HEK293 (cell line): ENCODE measurements at regions not wholly inside any gene's neighbourhood (a gene's known extent, or its start where the extent isn't known, plus 50 kb on each side); places are given as distances from the start of the nearest gene placed in this dataset.

ENCODE experiments used
- CTCF ChIA-PET: fragments of 350-600 bp; formaldehyde crosslinking; extraction: SDS; loops from one replicate; lab custom pipeline; 2021; ENCODE audit warnings: antibody characterized with exemption; lab: Yijun Ruan, JAX
- POLR2A ChIA-PET: fragments of 300-600 bp; formaldehyde crosslinking; extraction: SDS; loops from one replicate; lab custom pipeline; 2020; ENCODE audit warnings: antibody characterized with exemption, inconsistent platforms; lab: Yijun Ruan, JAX
- H3K27ac ChIP-seq: fragments of 200-500 bp; sonication (Bioruptor generic); 2 replicates; pipeline ENCODE4 v1.5.1; 2014; ENCODE audit warnings: low read depth, low read length, control low read depth, inconsistent platforms; ENCODE audit errors: extremely low read depth
- H3K36me3 ChIP-seq, 2 experiments: fragments of 200-500 bp in 1 of 2; sonication (Bioruptor generic) in 1 of 2; 1 replicate in 1 of 2; 2 replicates in 1 of 2; pipeline ENCODE4 v1.5.1; 2014 to 2017; ENCODE audit warnings: inconsistent platforms in 2 of 2, low read length in 2 of 2; ENCODE audit not compliant: control insufficient read depth in 2 of 2, insufficient read depth in 1 of 2
- H3K4me1 ChIP-seq: fragments of 200-500 bp; sonication (Bioruptor generic); 2 replicates; pipeline ENCODE4 v1.5.1; 2014; ENCODE audit warnings: mild to moderate bottlenecking, low read length, inconsistent platforms; ENCODE audit not compliant: control insufficient read depth, insufficient read depth
- H3K4me3 ChIP-seq: 2 replicates; pipeline ENCODE4 v1.5.1; 2011; ENCODE audit warnings: low read depth, mild to moderate bottlenecking, control low read depth, low read length, moderate library complexity
- H3K9me3 ChIP-seq: fragments of 200-500 bp; sonication (Bioruptor generic); 2 replicates; pipeline ENCODE4 v1.5.1; 2014; ENCODE audit warnings: low read depth, low read length, inconsistent platforms; ENCODE audit not compliant: control insufficient read depth, insufficient read depth
- BCL11B ChIP-seq: fragments of 450-650 bp; formaldehyde crosslinking; IDR thresholded peaks from 2 replicates; pipeline ENCODE4 v1.5.1; 2016; ENCODE audit warnings: low read depth, missing biosample characterization, missing genetic modification characterization
- FEZF1 ChIP-seq: fragments of 450-650 bp; formaldehyde crosslinking; IDR thresholded peaks from 2 replicates; pipeline ENCODE4 v1.5.1; 2016; ENCODE audit warnings: missing biosample characterization, missing genetic modification characterization
- HOXC10 ChIP-seq: sonication (generic); formaldehyde crosslinking; IDR thresholded peaks from 2 replicates; pipeline ENCODE4 v1.8.1; 2023; ENCODE audit warnings: mild to moderate bottlenecking, missing genetic modification reagents
- HOXD13 ChIP-seq: sonication (generic); formaldehyde crosslinking; IDR thresholded peaks from 2 replicates; pipeline ENCODE4 v1.8.0; 2022; ENCODE audit warnings: missing genetic modification reagents, borderline replicate concordance
- KLF1 ChIP-seq: fragments of 450-650 bp; formaldehyde crosslinking; IDR thresholded peaks from 2 replicates; pipeline ENCODE4 v1.5.1; 2016; ENCODE audit warnings: missing biosample characterization, missing genetic modification characterization
- MEIS1 ChIP-seq: sonication (generic); formaldehyde crosslinking; IDR thresholded peaks from 2 replicates; pipeline ENCODE4 v1.8.1; 2022; ENCODE audit warnings: missing genetic modification reagents, mild to moderate bottlenecking, borderline replicate concordance
- MZF1 ChIP-seq: fragments of 450-650 bp; formaldehyde crosslinking; IDR thresholded peaks from 2 replicates; pipeline ENCODE4 v1.5.1; 2017; ENCODE audit warnings: missing biosample characterization, missing genetic modification characterization, borderline replicate concordance
- OSR2 ChIP-seq: fragments of 450-650 bp; formaldehyde crosslinking; IDR thresholded peaks from 2 replicates; pipeline ENCODE4 v1.5.1; 2016; ENCODE audit warnings: missing biosample characterization, missing genetic modification characterization
- SCRT2 ChIP-seq: fragments of 450-650 bp; formaldehyde crosslinking; IDR thresholded peaks from 2 replicates; pipeline ENCODE4 v1.5.1; 2016; ENCODE audit warnings: missing biosample characterization, missing genetic modification characterization
- SETDB1 ChIP-seq: IDR thresholded peaks from one replicate; pipeline ENCODE4 v1.6.1; 2017; ENCODE audit warnings: mild to moderate bottlenecking, low read length, moderate library complexity, mixed read lengths; ENCODE audit not compliant: insufficient read length
- SP7 ChIP-seq: fragments of 450-650 bp; formaldehyde crosslinking; IDR thresholded peaks from 2 replicates; pipeline ENCODE4 v1.5.1; 2016; ENCODE audit warnings: missing biosample characterization, missing genetic modification characterization
- ZBTB48 ChIP-seq: fragments of 450-650 bp; formaldehyde crosslinking; IDR thresholded peaks from 2 replicates; pipeline ENCODE4 v1.5.1; 2016; ENCODE audit warnings: missing biosample characterization, missing genetic modification characterization
- ZNF169 ChIP-seq: fragments of 450-650 bp; formaldehyde crosslinking; IDR thresholded peaks from 2 replicates; pipeline ENCODE4 v1.5.1; 2016; ENCODE audit warnings: missing biosample characterization, missing genetic modification characterization
- ZNF175 ChIP-seq: fragments of 450-650 bp; formaldehyde crosslinking; IDR thresholded peaks from 2 replicates; pipeline ENCODE4 v1.5.1; 2016; ENCODE audit warnings: missing biosample characterization, missing genetic modification characterization
- ZNF2 ChIP-seq: fragments of 450-650 bp; formaldehyde crosslinking; IDR thresholded peaks from 2 replicates; pipeline ENCODE4 v1.5.1; 2016; ENCODE audit warnings: missing biosample characterization, missing genetic modification characterization
- ZNF221 ChIP-seq: fragments of 450-650 bp; formaldehyde crosslinking; IDR thresholded peaks from 2 replicates; pipeline ENCODE4 v1.5.1; 2017; ENCODE audit warnings: missing biosample characterization, missing genetic modification characterization, borderline replicate concordance
- ZNF223 ChIP-seq: fragments of 450-650 bp; formaldehyde crosslinking; IDR thresholded peaks from 2 replicates; pipeline ENCODE4 v1.5.1; 2016; ENCODE audit warnings: missing biosample characterization, missing genetic modification characterization
- ZNF24 ChIP-seq: fragments of 450-650 bp; formaldehyde crosslinking; IDR thresholded peaks from 2 replicates; pipeline ENCODE4 v1.5.1; 2016; ENCODE audit warnings: missing biosample characterization, missing genetic modification characterization
- ZNF324 ChIP-seq: fragments of 450-650 bp; formaldehyde crosslinking; IDR thresholded peaks from 2 replicates; pipeline ENCODE4 v1.5.1; 2016; ENCODE audit warnings: missing biosample characterization, missing genetic modification characterization
- ZNF366 ChIP-seq: fragments of 450-650 bp; formaldehyde crosslinking; conservative IDR thresholded peaks from 2 replicates; pipeline ENCODE4 v1.5.1; 2016; ENCODE audit warnings: missing biosample characterization, missing genetic modification characterization
- ZNF394 ChIP-seq: fragments of 450-650 bp; formaldehyde crosslinking; IDR thresholded peaks from 2 replicates; pipeline ENCODE4 v1.5.1; 2016; ENCODE audit warnings: missing biosample characterization, missing genetic modification characterization, mild to moderate bottlenecking, moderate library complexity, borderline replicate concordance
- ZNF404 ChIP-seq: fragments of 450-650 bp; formaldehyde crosslinking; IDR thresholded peaks from 2 replicates; pipeline ENCODE4 v1.5.1; 2017; ENCODE audit warnings: missing biosample characterization, missing genetic modification characterization
- ZNF529 ChIP-seq: fragments of 450-650 bp; formaldehyde crosslinking; IDR thresholded peaks from 2 replicates; pipeline ENCODE4 v1.5.1; 2017; ENCODE audit warnings: missing genetic modification characterization, missing biosample characterization; ENCODE audit not compliant: insufficient replicate concordance
- ZNF530 ChIP-seq: fragments of 450-650 bp; formaldehyde crosslinking; IDR thresholded peaks from 2 replicates; pipeline ENCODE4 v1.5.1; 2016; ENCODE audit warnings: low read depth, missing biosample characterization, missing genetic modification characterization
- ZNF623 ChIP-seq: fragments of 450-650 bp; formaldehyde crosslinking; IDR thresholded peaks from 2 replicates; pipeline ENCODE4 v1.5.1; 2016; ENCODE audit warnings: missing biosample characterization, missing genetic modification characterization
- ZNF692 ChIP-seq: fragments of 450-650 bp; formaldehyde crosslinking; IDR thresholded peaks from 2 replicates; pipeline ENCODE4 v1.5.1; 2016; ENCODE audit warnings: missing biosample characterization, missing genetic modification characterization
- ZNF768 ChIP-seq: fragments of 450-650 bp; formaldehyde crosslinking; IDR thresholded peaks from 2 replicates; pipeline ENCODE4 v1.5.1; 2018; ENCODE audit warnings: missing biosample characterization, mild to moderate bottlenecking, missing genetic modification characterization
- ZNF792 ChIP-seq: fragments of 450-650 bp; formaldehyde crosslinking; IDR thresholded peaks from 2 replicates; pipeline ENCODE4 v1.5.1; 2016; ENCODE audit warnings: missing biosample characterization, missing genetic modification characterization
- ZNF830 ChIP-seq: fragments of 450-650 bp; IDR thresholded peaks from 2 replicates; pipeline ENCODE4 v1.5.0; 2018; ENCODE audit warnings: missing biosample characterization, missing genetic modification characterization, low read depth, mild to moderate bottlenecking, moderate library complexity
- ZSCAN16 ChIP-seq: fragments of 450-650 bp; formaldehyde crosslinking; IDR thresholded peaks from 2 replicates; pipeline ENCODE4 v1.5.1; 2016; ENCODE audit warnings: missing biosample characterization, missing genetic modification characterization
- ZSCAN30 ChIP-seq: fragments of 450-650 bp; IDR thresholded peaks from 2 replicates; pipeline ENCODE4 v1.5.1; 2018; ENCODE audit warnings: missing biosample characterization, mild to moderate bottlenecking, missing genetic modification characterization, moderate library complexity
- TF ChIP-seq, protein P1 (sequence below): fragments of 450-650 bp; formaldehyde crosslinking; IDR thresholded peaks from 2 replicates; pipeline ENCODE4 v1.5.1; 2016; ENCODE audit warnings: missing biosample characterization, missing genetic modification characterization
- TF ChIP-seq, protein P2 (sequence below): fragments of 450-650 bp; formaldehyde crosslinking; IDR thresholded peaks from 2 replicates; pipeline ENCODE4 v1.5.1; 2016; ENCODE audit warnings: missing biosample characterization, missing genetic modification characterization, borderline replicate concordance

DNA sequence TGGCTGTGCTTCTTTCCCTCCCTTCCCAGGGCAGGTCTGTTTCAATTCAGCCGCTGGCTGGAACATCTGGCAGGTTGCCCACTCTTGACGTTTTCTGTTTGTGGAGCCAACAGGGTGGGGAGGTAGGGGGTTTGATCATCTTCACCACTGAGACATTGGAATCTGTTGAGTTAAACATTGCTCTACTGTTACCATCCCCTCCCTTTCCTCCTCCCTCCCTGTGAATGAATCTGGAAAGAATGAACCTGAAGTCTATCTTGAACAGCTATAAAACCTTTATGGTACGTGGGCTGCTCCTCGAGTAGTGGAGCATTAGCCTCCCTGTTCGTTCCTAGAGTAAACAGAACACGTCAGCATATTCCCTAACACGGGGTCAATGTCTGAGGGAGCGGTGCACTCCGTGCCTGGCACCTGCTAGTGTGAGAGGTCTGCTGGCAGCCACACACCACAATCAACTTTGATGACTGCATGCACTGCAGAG is 249.9 kb upstream of the RBBP8 start (continued):
- TF ChIP-seq, protein P1, sequence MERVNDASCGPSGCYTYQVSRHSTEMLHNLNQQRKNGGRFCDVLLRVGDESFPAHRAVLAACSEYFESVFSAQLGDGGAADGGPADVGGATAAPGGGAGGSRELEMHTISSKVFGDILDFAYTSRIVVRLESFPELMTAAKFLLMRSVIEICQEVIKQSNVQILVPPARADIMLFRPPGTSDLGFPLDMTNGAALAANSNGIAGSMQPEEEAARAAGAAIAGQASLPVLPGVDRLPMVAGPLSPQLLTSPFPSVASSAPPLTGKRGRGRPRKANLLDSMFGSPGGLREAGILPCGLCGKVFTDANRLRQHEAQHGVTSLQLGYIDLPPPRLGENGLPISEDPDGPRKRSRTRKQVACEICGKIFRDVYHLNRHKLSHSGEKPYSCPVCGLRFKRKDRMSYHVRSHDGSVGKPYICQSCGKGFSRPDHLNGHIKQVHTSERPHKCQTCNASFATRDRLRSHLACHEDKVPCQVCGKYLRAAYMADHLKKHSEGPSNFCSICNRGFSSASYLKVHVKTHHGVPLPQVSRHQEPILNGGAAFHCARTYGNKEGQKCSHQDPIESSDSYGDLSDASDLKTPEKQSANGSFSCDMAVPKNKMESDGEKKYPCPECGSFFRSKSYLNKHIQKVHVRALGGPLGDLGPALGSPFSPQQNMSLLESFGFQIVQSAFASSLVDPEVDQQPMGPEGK (tag by site-specific recombination) = peak; percentile 90
- TF ChIP-seq MZF1 (tag by site-specific recombination) = peak; percentile 90
- peak; percentile 59; the same call in 1 of the 2 replicates for TF ChIP-seq ZNF24 (tag by site-specific recombination)
- TF ChIP-seq OSR2 (tag by site-specific recombination) = peak; percentile 94
- TF ChIP-seq SCRT2 (tag by site-specific recombination) = peak; percentile 70
- TF ChIP-seq, protein P2, sequence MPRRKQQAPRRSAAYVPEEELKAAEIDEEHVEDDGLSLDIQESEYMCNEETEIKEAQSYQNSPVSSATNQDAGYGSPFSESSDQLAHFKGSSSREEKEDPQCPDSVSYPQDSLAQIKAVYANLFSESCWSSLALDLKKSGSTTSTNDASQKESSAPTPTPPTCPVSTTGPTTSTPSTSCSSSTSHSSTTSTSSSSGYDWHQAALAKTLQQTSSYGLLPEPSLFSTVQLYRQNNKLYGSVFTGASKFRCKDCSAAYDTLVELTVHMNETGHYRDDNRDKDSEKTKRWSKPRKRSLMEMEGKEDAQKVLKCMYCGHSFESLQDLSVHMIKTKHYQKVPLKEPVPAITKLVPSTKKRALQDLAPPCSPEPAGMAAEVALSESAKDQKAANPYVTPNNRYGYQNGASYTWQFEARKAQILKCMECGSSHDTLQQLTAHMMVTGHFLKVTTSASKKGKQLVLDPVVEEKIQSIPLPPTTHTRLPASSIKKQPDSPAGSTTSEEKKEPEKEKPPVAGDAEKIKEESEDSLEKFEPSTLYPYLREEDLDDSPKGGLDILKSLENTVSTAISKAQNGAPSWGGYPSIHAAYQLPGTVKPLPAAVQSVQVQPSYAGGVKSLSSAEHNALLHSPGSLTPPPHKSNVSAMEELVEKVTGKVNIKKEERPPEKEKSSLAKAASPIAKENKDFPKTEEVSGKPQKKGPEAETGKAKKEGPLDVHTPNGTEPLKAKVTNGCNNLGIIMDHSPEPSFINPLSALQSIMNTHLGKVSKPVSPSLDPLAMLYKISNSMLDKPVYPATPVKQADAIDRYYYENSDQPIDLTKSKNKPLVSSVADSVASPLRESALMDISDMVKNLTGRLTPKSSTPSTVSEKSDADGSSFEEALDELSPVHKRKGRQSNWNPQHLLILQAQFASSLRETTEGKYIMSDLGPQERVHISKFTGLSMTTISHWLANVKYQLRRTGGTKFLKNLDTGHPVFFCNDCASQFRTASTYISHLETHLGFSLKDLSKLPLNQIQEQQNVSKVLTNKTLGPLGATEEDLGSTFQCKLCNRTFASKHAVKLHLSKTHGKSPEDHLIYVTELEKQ (tag by site-specific recombination) = 0 out of 2 replicates have a peak, but pooled peaks have one; percentile 59
- TF ChIP-seq ZNF175 = no peak
- peak; percentile 89; the same call in 1 of the 2 replicates for TF ChIP-seq HOXD13 (CRISPR knock-in tag)
- TF ChIP-seq KLF1 (tag by site-specific recombination) = peak; percentile 82
- peak; percentile 79; the same call in 1 of the 2 replicates for TF ChIP-seq ZSCAN30 (tag by site-specific recombination)
- TF ChIP-seq ZNF324 (tag by site-specific recombination) = 0 out of 2 replicates have a peak, but pooled peaks have one; percentile 28
- peak; percentile 86 for TF ChIP-seq SP7 (tag by site-specific recombination)
- TF ChIP-seq ZNF692 (tag by site-specific recombination) = peak; percentile 62; the same call in 1 of the 2 replicates
- TF ChIP-seq ZSCAN16 = 0 out of 2 replicates have a peak, but pooled peaks have one; percentile 57
- TF ChIP-seq ZNF768 (tag by site-specific recombination) = peak; percentile 52; the same call in 1 of the 2 replicates
- TF ChIP-seq ZNF2 = no peak

DNA sequence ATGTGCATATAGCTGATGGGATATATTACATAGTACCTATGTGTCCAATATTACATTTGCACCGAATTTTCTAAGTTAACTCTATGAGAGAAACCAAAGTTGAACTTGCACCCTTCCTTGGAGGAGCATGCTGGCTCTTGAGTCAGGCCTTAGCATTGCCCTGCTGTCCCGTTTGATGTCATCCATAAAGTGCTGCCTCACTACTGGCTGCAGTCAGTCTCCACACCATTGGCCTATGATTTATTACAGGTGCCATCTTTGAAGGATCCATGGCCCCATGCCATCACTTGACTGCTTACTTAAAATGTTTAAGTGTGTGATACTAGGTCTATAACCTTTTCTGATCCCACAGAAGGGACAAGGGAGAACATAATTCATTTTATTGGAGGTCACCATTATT is 249.3 kb upstream of the RBBP8 start:
- Histone ChIP-seq H3K9me3 (no peaks in the 10 kb centered on the region), H3K36me3 (no peaks in the 10 kb centered on the region), H3K4me1 (peaks cover 7% of the 10 kb centered on the region; the same call in 1 of the 2 replicates), H3K4me3 (no peak overlapping the region), H3K27ac (no peak overlapping the region)
- POLR2A ChIA-PET = no interaction called here
- CTCF ChIA-PET = interaction anchor here (1.1 kb wide), 1 partner anchor 20 kb away, joined by 4 read pairs; no protein-coding TSS in a partner anchor
- TF ChIP-seq HOXC10 (CRISPR knock-in tag) (no peak), ZNF169 (tag by site-specific recombination) (no peak), FEZF1 (tag by site-specific recombination) (no peak), MEIS1 (CRISPR knock-in tag) (no peak), ZNF223 (tag by site-specific recombination) (no peak), ZNF792 (tag by site-specific recombination) (no peak), ZNF529 (no peak), ZBTB48 (tag by site-specific recombination) (no peak), ZNF623 (tag by site-specific recombination) (no peak), ZNF530 (tag by site-specific recombination) (no peak), ZNF394 (no peak), SETDB1 (no peak), ZNF221 (tag by site-specific recombination) (no peak), BCL11B (tag by site-specific recombination) (no peak), ZNF404 (tag by site-specific recombination) (no peak), ZNF366 (tag by site-specific recombination) (no peak), ZNF830 (tag by site-specific recombination) (no peak)
